K562 (cell line): ENCODE measurements at regions not wholly inside any gene's neighbourhood (a gene's known extent, or its start where the extent isn't known, plus 50 kb on each side); places are given as distances from the start of the nearest gene placed in this dataset.

ENCODE experiments used
- ATAC-seq: fragments of 200-7000 bp; cut with Tn5 transposase; 3 replicates; pipeline ENCODE4 v1.9.1; 2020; ENCODE audit warnings: moderate library complexity
- BruUV-seq: library from RNA; stranded (reverse); fragments of 400-500 nt; replicated peaks from 2 replicates; lab custom pipeline; 2021; lab: Mats Ljungman, UMichigan
- CTCF ChIA-PET: fragments of 300-600 bp; formaldehyde crosslinking; extraction: SDS; loops from one replicate; lab custom pipeline; 2021; ENCODE audit warnings: low intra/inter-chr PET ratio; lab: Yijun Ruan, JAX
- POLR2A ChIA-PET: fragments of 300-600, 350-650 bp; sonication (Branson Sonifier 250); formaldehyde crosslinking; extraction: SDS; loops from one replicate; lab custom pipeline; 2021; ENCODE audit warnings: antibody characterized with exemption, inconsistent platforms; lab: Yijun Ruan, JAX
- DNase-seq, 4 experiments: peaks; one replicate each; pipeline versions ENCODE4 v3.0.0 to v3.0.0-alpha.2; 2011 to 2018; ENCODE audit warnings: low spot score in 3 of 4, mixed read lengths in 3 of 4; ENCODE audit errors: extremely low read depth in 1 of 4
- FAIRE-seq: peaks from 2 replicates; lab custom pipeline; 2011; peaks lifted over from hg19 to GRCh38; lab: Jason Lieb, UNC
- H2AFZ ChIP-seq: 2 replicates; pipeline ENCODE4 v1.6.0; 2011; ENCODE audit warnings: low read depth, low read length, control low read depth, inconsistent platforms
- H3K27ac ChIP-seq: fragments of 200-600 bp; 3 replicates; pipeline ENCODE4 v1.8.0; 2011; ENCODE audit warnings: low read depth, mild to moderate bottlenecking, control low read depth, inconsistent platforms, low read length, moderate library complexity, mixed read lengths; ENCODE audit errors: extremely low read depth
- H3K27me3 ChIP-seq, 2 experiments: fragments of 300-600 bp in 1 of 2; 2 replicates in 1 of 2; 3 replicates in 1 of 2; pipeline versions ENCODE4 v1.6.0 to v1.8.0; 2011; ENCODE audit warnings: inconsistent platforms in 2 of 2, low read length in 2 of 2, mild to moderate bottlenecking in 1 of 2, mixed read lengths in 1 of 2, moderate library complexity in 1 of 2; ENCODE audit not compliant: control insufficient read depth in 2 of 2, insufficient read depth in 2 of 2
- H3K36me3 ChIP-seq: fragments of 300-600 bp; 3 replicates; pipeline ENCODE4 v1.8.0; 2011; ENCODE audit warnings: mild to moderate bottlenecking, low read length, inconsistent platforms; ENCODE audit not compliant: control insufficient read depth, insufficient read depth
- H3K4me1 ChIP-seq, 2 experiments: fragments of 200-600 bp in 1 of 2; replicated peaks in 1 of 2; 2 replicates in 1 of 2; 3 replicates in 1 of 2; pipeline versions ENCODE4 v1.5.1 to v1.8.0; 2011; ENCODE audit warnings: inconsistent platforms in 2 of 2, low read length in 2 of 2, mild to moderate bottlenecking in 1 of 2, mixed read lengths in 1 of 2, moderate library complexity in 1 of 2; ENCODE audit not compliant: control insufficient read depth in 2 of 2, insufficient read depth in 2 of 2
- H3K4me2 ChIP-seq: 2 replicates; pipeline ENCODE4 v1.6.1; 2011; ENCODE audit warnings: low read length, control low read depth, inconsistent platforms, mixed read lengths; ENCODE audit not compliant: insufficient read depth
- H3K4me3 ChIP-seq: fragments of 200-600 bp; sonication (generic), shearing (Covaris generic); 2 replicates; pipeline ENCODE4 v1.5.1; 2016; ENCODE audit warnings: control low read depth, inconsistent platforms
- H3K79me2 ChIP-seq: fragments of 200-600 bp; 3 replicates; pipeline ENCODE4 v1.8.0; 2011; ENCODE audit warnings: low read length, inconsistent platforms; ENCODE audit not compliant: control insufficient read depth, insufficient read depth
- H3K9ac ChIP-seq, 2 experiments: 2 replicates each; pipeline versions ENCODE4 v1.6.0 to v1.6.1; 2011; ENCODE audit warnings: low read depth in 2 of 2, low read length in 2 of 2, control low read depth in 1 of 2, inconsistent platforms in 1 of 2, mild to moderate bottlenecking in 1 of 2, mixed read lengths in 1 of 2; ENCODE audit not compliant: insufficient read depth in 1 of 2
- H3K9me1 ChIP-seq: one replicate; pipeline ENCODE4 v1.6.0; 2011; ENCODE audit warnings: inconsistent platforms, mild to moderate bottlenecking, low read length, moderate library complexity; ENCODE audit not compliant: control insufficient read depth, insufficient read depth
- H3K9me3 ChIP-seq: replicated peaks from 2 replicates; pipeline ENCODE4 v1.5.1; 2011; ENCODE audit warnings: low read depth, low read length, inconsistent platforms; ENCODE audit not compliant: control insufficient read depth, insufficient read depth
- H4K20me1 ChIP-seq: replicated peaks from 2 replicates; pipeline ENCODE4 v1.6.1; 2011; ENCODE audit warnings: low read length, inconsistent platforms, mixed read lengths; ENCODE audit not compliant: control insufficient read depth, insufficient read depth
- ILF3 ChIP-seq: fragments of 450-650 bp; IDR thresholded peaks from 2 replicates; pipeline ENCODE4 v1.6.1; 2018; ENCODE audit warnings: antibody characterized with exemption, mild to moderate bottlenecking, moderate library complexity, borderline replicate concordance
- JUN ChIP-seq, 2 experiments: sonication (generic) in 1 of 2; formaldehyde crosslinking in 1 of 2; IDR thresholded peaks; 2 replicates each; pipeline versions ENCODE4 v1.6.1 to v1.8.0; 2012 to 2022; ENCODE audit warnings: borderline replicate concordance in 2 of 2, mild to moderate bottlenecking in 2 of 2, improper control_type of control experiment in 1 of 2, low read depth in 1 of 2, low read length in 1 of 2, missing genetic modification reagents in 1 of 2
- MBD2 ChIP-seq: sonication (generic); IDR thresholded peaks from 2 replicates; pipeline ENCODE4 v1.6.1; 2016; ENCODE audit warnings: low read depth, borderline replicate concordance
- NR2F6 ChIP-seq: fragments of 450-650 bp; formaldehyde crosslinking; IDR thresholded peaks from 2 replicates; pipeline ENCODE4 v1.4.0; 2020; ENCODE audit warnings: mild to moderate bottlenecking
- PCBP2 ChIP-seq: fragments of 200-400 bp; formaldehyde crosslinking; IDR thresholded peaks from 2 replicates; pipeline ENCODE4 v1.6.1; 2018; ENCODE audit warnings: low read length, low read depth, mild to moderate bottlenecking, moderate library complexity; ENCODE audit not compliant: poor library complexity, severe bottlenecking
- PHF20 ChIP-seq: fragments of 450-650 bp; IDR thresholded peaks from 2 replicates; pipeline ENCODE4 v1.6.1; 2018; ENCODE audit not compliant: partially characterized antibody
- PML ChIP-seq: IDR thresholded peaks from 2 replicates; pipeline ENCODE4 v1.6.1; 2012; ENCODE audit warnings: low read length, inconsistent platforms
- RFX5 ChIP-seq: IDR thresholded peaks from 2 replicates; pipeline ENCODE4 v1.6.1; 2011; ENCODE audit warnings: low read depth, mild to moderate bottlenecking, improper control_type of control experiment, low read length
- SAFB ChIP-seq: fragments of 200-400 bp; formaldehyde crosslinking; IDR thresholded peaks from 2 replicates; pipeline ENCODE4 v1.6.1; 2017; ENCODE audit warnings: low read depth, low read length, borderline replicate concordance
- SRSF3 ChIP-seq: fragments of 200-400 bp; formaldehyde crosslinking; IDR thresholded peaks from 2 replicates; pipeline ENCODE4 v1.6.1; 2016; ENCODE audit warnings: mild to moderate bottlenecking, low read length, moderate library complexity; ENCODE audit not compliant: insufficient read depth
- TAF15 ChIP-seq: fragments of 200-400 bp; formaldehyde crosslinking; IDR thresholded peaks from 2 replicates; pipeline ENCODE4 v1.6.1; 2017; ENCODE audit warnings: mild to moderate bottlenecking, low read depth, low read length, moderate library complexity
- U2AF1 ChIP-seq: fragments of 200-400 bp; formaldehyde crosslinking; optimal IDR thresholded peaks from 2 replicates; pipeline ENCODE3; 2017; ENCODE audit warnings: mild to moderate bottlenecking, low read depth, low read length, moderate library complexity
- in situ Hi-C: fragments of 300-500 bp; cut with MboI; formaldehyde crosslinking; loops from 4 replicates; pipeline ENCODE4 v1.15.0; 2018; ENCODE audit warnings: inconsistent platforms, mixed read lengths
- intact Hi-C: fragments of 100-400 bp; cut with micrococcal nuclease; formaldehyde crosslinking; loops from 2 replicates; pipeline ENCODE4 v1.14.2; 2022

GRCh38 chr1:219345953-219346352 is 172.3 kb downstream of the LYPLAL1 start:
- H3K4me1 ChIP-seq, result no peaks in the 10 kb centered on the region
- intact Hi-C loops (loop anchor here (10.0 kb wide), 1 partner anchor 59 kb away; no protein-coding TSS in a partner anchor), in situ Hi-C loops (no loop called here)
- ChIA-PET CTCF (no interaction called here), POLR2A (no interaction called here)
- H3K9ac ChIP-seq, result no peak overlapping the region
- no peaks in the 10 kb centered on the region for H3K36me3 ChIP-seq
- no peaks in the 10 kb centered on the region for H3K9me3 ChIP-seq
- no peaks in the 10 kb centered on the region for H3K9me1 ChIP-seq
- no peak for DNase-seq
- FAIRE-seq, result no peak
- TF ChIP-seq TAF15 (no peak), PML (no peak), PCBP2 (no peak), JUN (IDR thresholded peaks at IDR 0.05; ENCODE audit: borderline replicate concordance, low read depth, low read length) (no peak), JUN (CRISPR knock-in tag; IDR thresholded peaks at IDR 0.05; ENCODE audit: borderline replicate concordance) (no peak), MBD2 (no peak), SRSF3 (no peak), RFX5 (no peak), ILF3 (no peak), SAFB (no peak), U2AF1 (no peak), NR2F6 (CRISPR knock-in tag) (no peak), PHF20 (no peak)
- no peaks in the 10 kb centered on the region for H3K27me3 ChIP-seq
- H3K27ac ChIP-seq, result no peak overlapping the region
- BruUV-seq, result no TSS peak
- no peak overlapping the region for H2AFZ ChIP-seq
- no peak overlapping the region for H3K4me3 ChIP-seq
- H4K20me1 ChIP-seq, result no peaks in the 10 kb centered on the region
- H3K4me2 ChIP-seq, result no peak overlapping the region
- H3K79me2 ChIP-seq, result no peaks in the 10 kb centered on the region
- ATAC-seq, result no peak
